Right lobe of liver (tissue), 6 donors: ENCODE measurements at regions not wholly inside any gene's neighbourhood (a gene's known extent, or its start where the extent isn't known, plus 50 kb on each side); places are given as distances from the start of the nearest gene placed in this dataset.

Experiments
- ATAC-seq, 4 donors: fragments of 200-7000 bp; cut with Tn5 transposase; one replicate each; pipeline ENCODE4 v1.9.1; 2020; ENCODE audit warnings: mild to moderate bottlenecking in 4 of 4, moderate library complexity in 4 of 4
- DNase-seq, 3 donors: peaks; one replicate each; pipeline ENCODE4 v3.0.0-alpha.2; 2020
- H3K27ac ChIP-seq, 3 donors: fragments of 200-600 bp; one replicate each; pipeline ENCODE4 v1.8.0; 2022
- H3K27me3 ChIP-seq, 2 donors: fragments of 200-600 bp; one replicate each; pipeline ENCODE4 v1.8.0; 2022
- H3K36me3 ChIP-seq, 4 donors: fragments of 200-600 bp; sonication (generic) in 1 of 4; one replicate each; pipeline versions ENCODE4 v1.5.1 to v1.8.0; 2017 to 2022; ENCODE audit warnings: control low read depth in 1 of 4
- H3K4me1 ChIP-seq, 4 donors: fragments of 200-600 bp; sonication (generic) in 1 of 4; one replicate each; pipeline versions ENCODE4 v1.5.1 to v1.8.0; 2017 to 2022; ENCODE audit warnings: control low read depth in 1 of 4
- H3K4me3 ChIP-seq, 3 donors: fragments of 200-600 bp; one replicate each; pipeline ENCODE4 v1.8.0; 2022
- H3K9me3 ChIP-seq, 4 donors: fragments of 200-600 bp; sonication (generic) in 1 of 4; one replicate each; pipeline versions ENCODE4 v1.5.1 to v1.8.0; 2017 to 2022; ENCODE audit warnings: control low read depth in 1 of 4
- POLR2A ChIP-seq: fragments of 450-650 bp; IDR thresholded peaks from one replicate; pipeline ENCODE4 v1.6.1; 2017; ENCODE audit warnings: antibody characterized with exemption, mild to moderate bottlenecking
- WGBS: methylation state at CpG from one replicate; pipeline ENCODE4 v1.1.6; 2018; ENCODE audit warnings: low coverage, low lambda C conversion rate; ENCODE audit not compliant: insufficient coverage; ENCODE audit errors: missing lambda C conversion rate; 5-methylcytosine and 5-hydroxymethylcytosine counted together
- intact Hi-C, 2 donors: fragments of 100-400 bp; cut with DNase I; formaldehyde crosslinking; loops; one replicate each; pipeline versions ENCODE4 v1.11.2 to v1.14.1; 2022
- TF ChIP-seq, protein P1 (sequence below), 4 donors: fragments of 200-600 bp in 3 of 4; fragments of 450-650 bp in 1 of 4; IDR thresholded peaks; one replicate each; pipeline versions ENCODE4 v1.5.1 to v1.8.0; 2016 to 2022; ENCODE audit warnings: antibody characterized with exemption in 4 of 4, mild to moderate bottlenecking in 2 of 4
- donor health status: DM: no; HTN: yes; CAD: no.
- donor health status: DM: no; HTN: no; CAD: no.
- donor health status: DM: no; HTN: no; CAD: no.
- donor health status: DM: no; HTN: yes; CAD: no.
- donor health status: DM: no; HTN: yes; CAD: no.

DNA sequence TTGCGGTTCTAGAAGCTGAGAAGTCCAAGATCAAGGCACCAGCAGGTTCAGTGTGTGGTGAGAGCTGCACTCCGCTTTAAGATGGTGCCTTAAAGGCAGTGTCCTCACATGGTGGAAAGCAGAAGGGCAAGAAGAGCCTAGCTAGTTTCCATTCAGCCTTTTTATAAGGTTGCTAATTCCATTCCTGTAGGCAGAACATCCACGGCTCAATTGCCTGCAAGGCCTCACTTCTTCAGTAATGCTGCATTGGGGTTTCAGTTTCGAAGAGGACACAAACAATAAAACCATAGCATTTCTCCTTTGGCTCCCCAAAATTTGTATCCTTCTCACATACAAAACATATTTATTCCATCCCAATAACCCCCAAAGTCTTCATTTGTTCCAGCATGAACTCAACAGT lies 109.5 kb upstream of the KCND2 start:
- ATAC-seq (no peak), DNase-seq (no peak)
- H3K4me3 ChIP-seq, result no peak overlapping the region
- no peak for TF ChIP-seq POLR2A
- TF ChIP-seq, protein P1, sequence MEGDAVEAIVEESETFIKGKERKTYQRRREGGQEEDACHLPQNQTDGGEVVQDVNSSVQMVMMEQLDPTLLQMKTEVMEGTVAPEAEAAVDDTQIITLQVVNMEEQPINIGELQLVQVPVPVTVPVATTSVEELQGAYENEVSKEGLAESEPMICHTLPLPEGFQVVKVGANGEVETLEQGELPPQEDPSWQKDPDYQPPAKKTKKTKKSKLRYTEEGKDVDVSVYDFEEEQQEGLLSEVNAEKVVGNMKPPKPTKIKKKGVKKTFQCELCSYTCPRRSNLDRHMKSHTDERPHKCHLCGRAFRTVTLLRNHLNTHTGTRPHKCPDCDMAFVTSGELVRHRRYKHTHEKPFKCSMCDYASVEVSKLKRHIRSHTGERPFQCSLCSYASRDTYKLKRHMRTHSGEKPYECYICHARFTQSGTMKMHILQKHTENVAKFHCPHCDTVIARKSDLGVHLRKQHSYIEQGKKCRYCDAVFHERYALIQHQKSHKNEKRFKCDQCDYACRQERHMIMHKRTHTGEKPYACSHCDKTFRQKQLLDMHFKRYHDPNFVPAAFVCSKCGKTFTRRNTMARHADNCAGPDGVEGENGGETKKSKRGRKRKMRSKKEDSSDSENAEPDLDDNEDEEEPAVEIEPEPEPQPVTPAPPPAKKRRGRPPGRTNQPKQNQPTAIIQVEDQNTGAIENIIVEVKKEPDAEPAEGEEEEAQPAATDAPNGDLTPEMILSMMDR (IDR thresholded peaks at IDR 0.05), result no peak
- H3K27ac ChIP-seq, result no peak overlapping the region
- no peaks in the 10 kb centered on the region for H3K36me3 ChIP-seq
- H3K4me1 ChIP-seq, result no peaks in the 10 kb centered on the region
- peaks cover 0 to 2% (median 0%) of the 10 kb centered on the region in 4 donors for H3K9me3 ChIP-seq
- H3K27me3 ChIP-seq, result no peaks in the 10 kb centered on the region
- 60% methylated on average over 4 of the region's 4 CpGs for WGBS
- intact Hi-C loops, result no loop called here

DNA sequence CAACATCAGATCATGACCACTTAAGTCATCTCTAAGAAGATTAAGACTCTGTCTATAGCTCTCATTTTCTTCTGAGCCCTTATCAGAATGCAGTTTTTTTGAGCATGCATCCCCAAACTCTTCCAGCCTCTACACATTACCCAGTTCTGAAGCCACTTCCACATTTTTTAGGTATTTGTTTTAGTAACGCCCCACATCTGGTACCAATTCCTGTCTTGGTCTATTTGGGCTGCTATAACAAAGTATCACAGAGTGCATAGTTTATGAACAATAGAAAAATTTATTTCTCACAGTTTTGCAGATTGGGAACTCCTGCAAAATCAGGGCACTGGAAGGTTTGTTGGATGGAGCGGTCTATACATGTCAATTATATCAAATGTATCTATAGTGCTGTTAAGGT lies 107.7 kb upstream of the KCND2 start:
- no peaks in the 10 kb centered on the region for H3K4me1 ChIP-seq
- intact Hi-C loops, result no loop called here
- ATAC-seq, result no peak
- no peaks in the 10 kb centered on the region for H3K36me3 ChIP-seq
- no peak for DNase-seq
- TF ChIP-seq POLR2A, result no peak
- H3K4me3 ChIP-seq, result no peak overlapping the region
- H3K9me3 ChIP-seq, result peaks cover 0 to 4% (median 0%) of the 10 kb centered on the region in 4 donors
- no peaks in the 10 kb centered on the region for H3K27me3 ChIP-seq
- no peak overlapping the region for H3K27ac ChIP-seq
- 74% methylated on average over 2 of the region's 2 CpGs for WGBS

GRCh38 chr7:120168066-120168465 lies 104.9 kb upstream of the KCND2 start:
- intact Hi-C loops, result no loop called here
- no peak overlapping the region for H3K4me3 ChIP-seq
- H3K36me3 ChIP-seq, result no peaks in the 10 kb centered on the region
- no peak for ATAC-seq
- DNase-seq, result no peak
- no peaks in the 10 kb centered on the region for H3K27me3 ChIP-seq
- peaks cover 0 to 4% (median 0%) of the 10 kb centered on the region in 4 donors for H3K9me3 ChIP-seq
- H3K27ac ChIP-seq, result no peak overlapping the region
- no peaks in the 10 kb centered on the region for H3K4me1 ChIP-seq
- WGBS, result 40% methylated on average over 4 of the region's 4 CpGs
- TF ChIP-seq, protein P1 (IDR thresholded peaks at IDR 0.05), result no peak
- TF ChIP-seq POLR2A, result no peak

GRCh38 chr7:120169996-120170783 lies 102.8 kb upstream of the KCND2 start:
- intact Hi-C loops, result no loop called here

DNA sequence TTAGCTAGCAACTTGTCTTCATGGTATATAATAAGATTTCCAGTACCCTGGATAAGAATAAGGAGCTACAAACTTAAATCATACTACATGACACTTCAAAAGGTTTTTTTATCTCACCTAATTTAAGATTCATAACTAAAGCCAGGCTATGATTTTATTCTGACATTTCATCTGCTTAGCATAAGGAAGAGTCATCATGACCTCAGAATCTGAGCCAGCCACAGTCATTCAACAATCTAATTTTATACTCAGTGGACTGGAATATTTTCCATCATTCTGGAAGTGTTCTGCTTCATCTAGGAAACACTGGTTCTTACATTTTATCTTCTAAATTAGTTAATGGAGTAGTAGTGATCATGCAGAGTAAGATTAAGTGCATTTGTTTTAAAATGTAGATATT lies 102.1 kb upstream of the KCND2 start:
- Histone ChIP-seq H3K4me3 (no peak overlapping the region), H3K27me3 (no peaks in the 10 kb centered on the region), H3K36me3 (no peaks in the 10 kb centered on the region), H3K9me3 (peaks cover 0 to 4% (median 0%) of the 10 kb centered on the region in 4 donors), H3K27ac (no peak overlapping the region), H3K4me1 (no peaks in the 10 kb centered on the region)
- ATAC-seq (no peak), DNase-seq (no peak)
- intact Hi-C loops, result no loop called here
- no peak for TF ChIP-seq POLR2A
- TF ChIP-seq, protein P1 (IDR thresholded peaks at IDR 0.05), result no peak

More at GRCh38 chr7:120169996-120170783, 102.8 kb upstream of the KCND2 start:
- H3K27ac ChIP-seq, result no peak overlapping the region
- WGBS, result 19% methylated on average over 2 of the region's 2 CpGs
- ATAC-seq, result no peak
- no peaks in the 10 kb centered on the region for H3K27me3 ChIP-seq
- H3K4me1 ChIP-seq, result no peaks in the 10 kb centered on the region
- TF ChIP-seq POLR2A, result no peak
- TF ChIP-seq, protein P1 (IDR thresholded peaks at IDR 0.05), result no peak
- H3K4me3 ChIP-seq, result no peak overlapping the region
- H3K9me3 ChIP-seq, result peaks cover 0 to 4% (median 0%) of the 10 kb centered on the region in 4 donors
- H3K36me3 ChIP-seq, result no peaks in the 10 kb centered on the region
- DNase-seq, result no peak
